Right lobe of liver (tissue), 6 donors: ENCODE measurements at regions not wholly inside any gene's neighbourhood (a gene's known extent, or its start where the extent isn't known, plus 50 kb on each side); places are given as distances from the start of the nearest gene placed in this dataset.
A peak's percentile ranks its signal among the peaks of the same experiment; 100 is the strongest.

ENCODE experiments used
- ATAC-seq, 4 donors: fragments of 200-7000 bp; cut with Tn5 transposase; one replicate each; pipeline ENCODE4 v1.9.1; 2020; ENCODE audit warnings: mild to moderate bottlenecking in 4 of 4, moderate library complexity in 4 of 4
- DNase-seq, 3 donors: peaks; one replicate each; pipeline ENCODE4 v3.0.0-alpha.2; 2020
- H3K27ac ChIP-seq, 3 donors: fragments of 200-600 bp; one replicate each; pipeline ENCODE4 v1.8.0; 2022
- H3K27me3 ChIP-seq, 2 donors: fragments of 200-600 bp; one replicate each; pipeline ENCODE4 v1.8.0; 2022
- H3K36me3 ChIP-seq, 4 donors: fragments of 200-600 bp; sonication (generic) in 1 of 4; one replicate each; pipeline versions ENCODE4 v1.5.1 to v1.8.0; 2017 to 2022; ENCODE audit warnings: control low read depth in 1 of 4
- H3K4me1 ChIP-seq, 4 donors: fragments of 200-600 bp; sonication (generic) in 1 of 4; one replicate each; pipeline versions ENCODE4 v1.5.1 to v1.8.0; 2017 to 2022; ENCODE audit warnings: control low read depth in 1 of 4
- H3K4me3 ChIP-seq, 3 donors: fragments of 200-600 bp; one replicate each; pipeline ENCODE4 v1.8.0; 2022
- H3K9me3 ChIP-seq, 4 donors: fragments of 200-600 bp; sonication (generic) in 1 of 4; one replicate each; pipeline versions ENCODE4 v1.5.1 to v1.8.0; 2017 to 2022; ENCODE audit warnings: control low read depth in 1 of 4
- POLR2A ChIP-seq: fragments of 450-650 bp; IDR thresholded peaks from one replicate; pipeline ENCODE4 v1.6.1; 2017; ENCODE audit warnings: antibody characterized with exemption, mild to moderate bottlenecking
- WGBS: methylation state at CpG from one replicate; pipeline ENCODE4 v1.1.6; 2018; ENCODE audit warnings: low coverage, low lambda C conversion rate; ENCODE audit not compliant: insufficient coverage; ENCODE audit errors: missing lambda C conversion rate; 5-methylcytosine and 5-hydroxymethylcytosine counted together
- intact Hi-C, 2 donors: fragments of 100-400 bp; cut with DNase I; formaldehyde crosslinking; loops; one replicate each; pipeline versions ENCODE4 v1.11.2 to v1.14.1; 2022
- TF ChIP-seq, protein P1 (sequence below), 4 donors: fragments of 200-600 bp in 3 of 4; fragments of 450-650 bp in 1 of 4; IDR thresholded peaks; one replicate each; pipeline versions ENCODE4 v1.5.1 to v1.8.0; 2016 to 2022; ENCODE audit warnings: antibody characterized with exemption in 4 of 4, mild to moderate bottlenecking in 2 of 4
- donor health status: DM: no; HTN: yes; CAD: no.
- donor health status: DM: no; HTN: no; CAD: no.
- donor health status: DM: no; HTN: no; CAD: no.
- donor health status: DM: no; HTN: yes; CAD: no.
- donor health status: DM: no; HTN: yes; CAD: no.

DNA sequence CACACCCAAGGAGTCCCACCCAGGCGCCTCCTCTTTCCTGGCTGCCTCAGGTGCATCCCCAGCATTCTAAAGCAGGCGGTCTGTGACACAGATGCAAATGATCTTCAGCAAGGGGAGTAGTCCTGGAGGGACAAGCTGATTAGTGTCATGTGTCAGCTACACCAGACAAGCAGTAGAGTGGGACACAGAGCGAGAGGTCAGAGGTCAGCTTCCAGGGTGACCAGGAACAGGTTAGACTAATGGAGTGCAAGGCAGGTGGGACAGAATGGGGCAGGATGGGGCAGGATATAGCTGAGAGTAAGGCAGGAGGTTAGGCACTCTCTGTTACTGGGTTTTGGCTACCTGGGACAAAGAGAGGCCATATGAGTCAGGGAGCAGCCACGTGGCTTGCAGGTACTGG is 534.0 kb downstream of the FUT8 start:
- WGBS = 36% methylated on average over 2 of the region's 4 CpGs
- no peak for TF ChIP-seq POLR2A
- TF ChIP-seq, protein P1, sequence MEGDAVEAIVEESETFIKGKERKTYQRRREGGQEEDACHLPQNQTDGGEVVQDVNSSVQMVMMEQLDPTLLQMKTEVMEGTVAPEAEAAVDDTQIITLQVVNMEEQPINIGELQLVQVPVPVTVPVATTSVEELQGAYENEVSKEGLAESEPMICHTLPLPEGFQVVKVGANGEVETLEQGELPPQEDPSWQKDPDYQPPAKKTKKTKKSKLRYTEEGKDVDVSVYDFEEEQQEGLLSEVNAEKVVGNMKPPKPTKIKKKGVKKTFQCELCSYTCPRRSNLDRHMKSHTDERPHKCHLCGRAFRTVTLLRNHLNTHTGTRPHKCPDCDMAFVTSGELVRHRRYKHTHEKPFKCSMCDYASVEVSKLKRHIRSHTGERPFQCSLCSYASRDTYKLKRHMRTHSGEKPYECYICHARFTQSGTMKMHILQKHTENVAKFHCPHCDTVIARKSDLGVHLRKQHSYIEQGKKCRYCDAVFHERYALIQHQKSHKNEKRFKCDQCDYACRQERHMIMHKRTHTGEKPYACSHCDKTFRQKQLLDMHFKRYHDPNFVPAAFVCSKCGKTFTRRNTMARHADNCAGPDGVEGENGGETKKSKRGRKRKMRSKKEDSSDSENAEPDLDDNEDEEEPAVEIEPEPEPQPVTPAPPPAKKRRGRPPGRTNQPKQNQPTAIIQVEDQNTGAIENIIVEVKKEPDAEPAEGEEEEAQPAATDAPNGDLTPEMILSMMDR (IDR thresholded peaks at IDR 0.05) = no peak
- Histone ChIP-seq H3K36me3 (no peaks in the 10 kb centered on the region), H3K9me3 (no peaks in the 10 kb centered on the region), H3K4me3 (no peak overlapping the region), H3K27me3 (no peaks in the 10 kb centered on the region), H3K4me1 (no peaks in the 10 kb centered on the region), H3K27ac (no peak overlapping the region)
- DNase-seq (no peak), ATAC-seq (no peak)
- intact Hi-C loops = no loop called here

DNA sequence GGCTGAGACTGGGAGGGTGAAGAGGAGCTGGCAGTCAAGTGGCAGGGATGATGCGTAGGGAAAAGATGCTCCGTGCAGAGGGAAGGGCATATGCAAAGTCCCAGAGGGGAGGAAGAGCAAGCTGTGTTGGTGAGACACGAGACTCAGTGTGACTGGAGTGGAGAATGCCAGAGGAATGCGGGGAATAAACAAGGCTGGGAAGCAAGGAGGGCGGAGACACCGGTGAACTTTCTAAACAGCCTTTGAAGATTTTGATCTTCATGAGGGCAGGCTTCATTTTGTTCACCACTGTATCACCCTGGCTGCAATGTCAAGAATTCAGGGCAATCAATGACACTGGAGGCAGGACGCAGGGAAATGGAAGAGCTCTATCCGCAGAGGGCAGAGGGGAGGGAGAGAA is 535.8 kb downstream of the FUT8 start:
- no peak for ATAC-seq
- H3K27me3 ChIP-seq = no peaks in the 10 kb centered on the region
- DNase-seq = no peak
- no peak overlapping the region for H3K4me3 ChIP-seq
- H3K4me1 ChIP-seq = no peaks in the 10 kb centered on the region
- TF ChIP-seq POLR2A = no peak
- TF ChIP-seq, protein P1 (IDR thresholded peaks at IDR 0.05) = no peak
- H3K27ac ChIP-seq = no peak overlapping the region
- H3K9me3 ChIP-seq = no peaks in the 10 kb centered on the region
- 48% methylated on average over 7 of the region's 8 CpGs for WGBS
- intact Hi-C loops = no loop called here
- H3K36me3 ChIP-seq = no peaks in the 10 kb centered on the region

- H3K9me3 ChIP-seq = no peaks in the 10 kb centered on the region
- peak in 1 of 4 donors; percentile 34 for ATAC-seq
- no peak overlapping the region for H3K27ac ChIP-seq
- 40% methylated on average over 3 of the region's 4 CpGs for WGBS
- no peaks in the 10 kb centered on the region for H3K27me3 ChIP-seq
- no peaks in the 10 kb centered on the region for H3K36me3 ChIP-seq
- H3K4me3 ChIP-seq = no peak overlapping the region
- intact Hi-C loops = no loop called here
- peak in 1 of 3 donors; percentile 31 for DNase-seq
- H3K4me1 ChIP-seq = no peaks in the 10 kb centered on the region
- TF ChIP-seq, protein P1 (IDR thresholded peaks at IDR 0.05) = no peak
- TF ChIP-seq POLR2A = no peak
Measured at GRCh38 chr14:65949711-65950516, 536.3 kb upstream of the CCDC196 start.

- Histone ChIP-seq H3K27ac (no peak overlapping the region), H3K4me1 (no peaks in the 10 kb centered on the region), H3K4me3 (no peak overlapping the region), H3K27me3 (no peaks in the 10 kb centered on the region), H3K9me3 (no peaks in the 10 kb centered on the region), H3K36me3 (no peaks in the 10 kb centered on the region)
- WGBS = 91% methylated on average over 2 of the region's 2 CpGs
- ATAC-seq (no peak), DNase-seq (no peak)
- TF ChIP-seq, protein P1 (IDR thresholded peaks at IDR 0.05) = no peak
- TF ChIP-seq POLR2A = no peak
- intact Hi-C loops = no loop called here
Measured at GRCh38 chr14:65954942-65955341, 531.2 kb upstream of the CCDC196 start.
